ENCODE measurements at regions not wholly inside any gene's neighbourhood (a gene's known extent, or its start where the extent isn't known, plus 50 kb on each side); places are given as distances from the start of the nearest gene placed in this dataset.

GRCh38 chr12:123094349-123095077, 56.4 kb downstream of the PITPNM2 start (continued):
- TF ChIP-seq MLLT10 (CRISPR knock-in tag; IDR thresholded peaks at IDR 0.05) (no peak), SP2 (CRISPR knock-in tag; IDR thresholded peaks at IDR 0.05) (no peak), PITX1 (CRISPR knock-in tag; IDR thresholded peaks at IDR 0.05) (no peak), ZNF331 (CRISPR knock-in tag; IDR thresholded peaks at IDR 0.05) (no peak), FUBP1 (CRISPR knock-in tag; IDR thresholded peaks at IDR 0.05; ENCODE audit: borderline replicate concordance) (no peak), GABPA (IDR thresholded peaks at IDR 0.05; ENCODE audit: low read depth, low read length) (no peak), GABPA (CRISPR knock-in tag; IDR thresholded peaks at IDR 0.05; ENCODE audit: low read depth) (no peak), ZNF564 (CRISPR knock-in tag; IDR thresholded peaks at IDR 0.05) (no peak), HNF4A (CRISPR knock-in tag; IDR thresholded peaks at IDR 0.05) (peak; percentile 46), KLF6 (CRISPR knock-in tag; IDR thresholded peaks at IDR 0.05) (no peak), SMARCC2 (IDR thresholded peaks at IDR 0.05) (no peak), HNRNPH1 (optimal IDR thresholded peaks at IDR 0.05; ENCODE audit: low read depth, low read length) (no peak), ZNF670 (CRISPR knock-in tag; IDR thresholded peaks at IDR 0.05; ENCODE audit: borderline replicate concordance) (no peak), ZNF598 (CRISPR knock-in tag; IDR thresholded peaks at IDR 0.05; ENCODE audit: borderline replicate concordance) (no peak), ZNF343 (CRISPR knock-in tag; IDR thresholded peaks at IDR 0.05) (no peak), ZNF773 (CRISPR knock-in tag; IDR thresholded peaks at IDR 0.05; ENCODE audit: borderline replicate concordance) (no peak), RXRA (CRISPR knock-in tag; IDR thresholded peaks at IDR 0.05) (peak; percentile 71; the same call in 1 of the 2 replicates), ZNF256 (CRISPR knock-in tag; conservative IDR thresholded peaks at IDR 0.05) (no peak), SALL1 (CRISPR knock-in tag; IDR thresholded peaks at IDR 0.05) (peak; percentile 78)
- TF ChIP-seq, protein P1, sequence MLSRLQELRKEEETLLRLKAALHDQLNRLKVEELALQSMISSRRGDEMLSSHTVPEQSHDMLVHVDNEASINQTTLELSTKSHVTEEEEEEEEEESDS (CRISPR knock-in tag; IDR thresholded peaks at IDR 0.05; ENCODE audit: borderline replicate concordance) = no peak
- TF ChIP-seq, protein P2, sequence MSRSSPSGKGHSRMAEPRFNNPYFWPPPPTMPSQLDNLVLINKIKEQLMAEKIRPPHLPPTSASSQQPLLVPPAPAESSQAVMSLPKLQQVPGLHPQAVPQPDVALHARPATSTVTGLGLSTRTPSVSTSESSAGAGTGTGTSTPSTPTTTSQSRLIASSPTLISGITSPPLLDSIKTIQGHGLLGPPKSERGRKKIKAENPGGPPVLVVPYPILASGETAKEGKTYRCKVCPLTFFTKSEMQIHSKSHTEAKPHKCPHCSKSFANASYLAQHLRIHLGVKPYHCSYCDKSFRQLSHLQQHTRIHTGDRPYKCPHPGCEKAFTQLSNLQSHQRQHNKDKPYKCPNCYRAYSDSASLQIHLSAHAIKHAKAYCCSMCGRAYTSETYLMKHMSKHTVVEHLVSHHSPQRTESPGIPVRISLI (CRISPR knock-in tag; IDR thresholded peaks at IDR 0.05; ENCODE audit: borderline replicate concordance) = no peak

Measured in HepG2 (cell line).